ENCODE measurements at regions not wholly inside any gene's neighbourhood (a gene's known extent, or its start where the extent isn't known, plus 50 kb on each side); places are given as distances from the start of the nearest gene placed in this dataset.
"Not testable (repeated sequence)": the region's sequence is repeated elsewhere in the genome, so short reads cannot be mapped to it uniquely, and the experiment has no call there.

DNA sequence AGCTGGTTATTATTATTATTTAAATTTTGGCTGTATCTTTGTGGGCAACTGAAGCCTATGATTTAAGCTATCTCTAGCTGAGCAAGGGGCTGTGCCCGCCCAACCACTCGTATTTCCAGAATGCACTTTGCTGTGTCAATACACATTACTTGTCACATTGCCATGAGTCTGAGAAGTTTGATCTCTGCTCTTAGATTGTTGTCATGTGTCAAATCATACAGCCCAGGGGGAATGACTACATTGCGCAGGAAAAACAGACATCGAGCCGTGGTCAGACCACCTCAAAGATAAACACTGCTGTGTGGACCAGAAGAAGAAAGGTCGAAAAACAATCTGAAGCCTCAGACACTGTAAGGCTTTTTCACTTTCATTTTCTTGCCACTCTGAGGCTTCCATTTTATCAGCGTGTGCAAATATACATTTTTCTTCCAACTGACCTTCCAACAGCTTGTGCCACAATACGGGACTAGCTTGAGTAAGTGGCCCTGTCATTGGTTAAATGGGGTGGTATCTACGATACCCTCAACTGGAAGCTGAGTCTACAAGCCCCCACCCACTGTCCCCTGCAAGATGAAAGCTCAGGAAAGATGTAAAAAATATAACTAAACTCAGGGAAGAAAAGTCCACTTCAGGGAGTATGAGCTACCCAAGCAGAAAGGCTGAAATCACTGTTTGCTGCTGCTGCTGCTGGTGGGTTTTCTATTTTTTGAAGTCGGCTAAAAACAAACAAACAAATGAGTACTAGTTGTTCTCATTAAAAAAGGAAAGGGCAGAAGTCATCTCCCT, 603.0 kb downstream of the BNC2 start:
- DNase-seq (ENCODE audit: extremely low read depth in 1 of 2, low read depth in 1 of 2): no peak

- no peak for DNase-seq (ENCODE audit: extremely low read depth in 1 of 2, low read depth in 1 of 2)
Measured at GRCh38 chr9:16268067-16268881, 602.2 kb downstream of the BNC2 start.

- no peak for DNase-seq (ENCODE audit: extremely low read depth in 1 of 2, low read depth in 1 of 2)
Measured at GRCh38 chr9:16271967-16272366, 598.5 kb downstream of the BNC2 start.

DNA sequence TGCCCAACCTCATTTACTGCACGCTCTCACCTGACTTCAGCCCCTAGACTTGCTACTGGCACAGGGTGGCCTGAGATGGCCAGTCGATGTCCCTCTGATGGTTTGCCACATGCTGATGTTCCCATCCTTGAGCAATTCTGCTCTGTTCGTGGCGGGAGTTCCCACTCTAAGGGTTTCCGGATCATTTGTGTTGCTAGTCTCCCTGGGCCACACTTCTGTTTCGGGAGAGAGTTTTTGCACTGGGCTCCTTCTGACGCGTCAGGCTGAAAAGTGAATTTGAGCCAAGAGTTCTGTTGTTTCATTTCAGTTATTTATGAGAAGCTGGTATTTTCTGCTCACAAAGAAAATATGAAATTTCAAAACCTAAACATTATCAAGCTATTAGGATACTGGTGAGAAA, 597.7 kb downstream of the BNC2 start:
- DNase-seq (ENCODE audit: extremely low read depth in 1 of 2, low read depth in 1 of 2): no peak

DNA sequence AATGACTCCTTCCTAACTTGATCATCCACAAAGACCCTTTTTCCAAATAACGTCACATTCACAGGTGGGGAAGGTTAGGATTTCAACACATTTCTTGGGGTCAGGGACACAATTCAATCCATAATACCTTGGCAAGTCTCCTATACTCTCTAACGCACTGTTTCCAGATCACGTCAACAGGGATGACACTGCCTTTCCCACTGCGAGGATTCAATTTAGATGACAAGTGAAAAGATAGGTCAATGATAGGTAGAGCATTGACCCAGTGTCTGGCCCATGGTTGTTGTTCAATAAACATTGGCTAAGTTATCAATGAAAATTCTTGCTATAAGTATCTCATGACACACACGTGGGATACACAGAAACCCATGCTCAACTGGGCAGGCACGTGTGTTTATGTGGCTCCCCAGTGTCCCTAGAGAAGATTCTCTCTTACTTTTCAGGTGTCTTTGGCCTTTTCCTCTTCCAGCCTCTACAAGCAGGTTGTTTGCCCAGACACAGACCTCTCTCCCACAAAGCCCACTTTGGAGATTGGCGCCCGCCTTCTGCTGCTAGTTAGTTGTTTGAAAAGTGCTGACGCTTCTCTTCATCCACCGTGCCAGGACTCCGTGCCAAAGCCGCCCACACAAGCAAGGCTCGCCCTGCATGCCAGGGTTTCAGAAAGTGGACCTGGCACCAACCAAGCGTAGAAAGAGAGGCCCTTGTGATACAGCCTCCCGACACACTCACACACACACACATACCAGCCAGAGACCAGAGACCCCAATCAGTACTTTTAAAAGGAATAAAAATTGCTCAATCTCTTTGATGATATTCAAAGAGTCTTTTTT, 594.5 kb downstream of the BNC2 start:
- no peak for DNase-seq (ENCODE audit: extremely low read depth in 1 of 2, low read depth in 1 of 2)

GRCh38 chr9:16276866-16277265, 593.6 kb downstream of the BNC2 start:
- no peak for DNase-seq (ENCODE audit: extremely low read depth in 1 of 2, low read depth in 1 of 2)

DNA sequence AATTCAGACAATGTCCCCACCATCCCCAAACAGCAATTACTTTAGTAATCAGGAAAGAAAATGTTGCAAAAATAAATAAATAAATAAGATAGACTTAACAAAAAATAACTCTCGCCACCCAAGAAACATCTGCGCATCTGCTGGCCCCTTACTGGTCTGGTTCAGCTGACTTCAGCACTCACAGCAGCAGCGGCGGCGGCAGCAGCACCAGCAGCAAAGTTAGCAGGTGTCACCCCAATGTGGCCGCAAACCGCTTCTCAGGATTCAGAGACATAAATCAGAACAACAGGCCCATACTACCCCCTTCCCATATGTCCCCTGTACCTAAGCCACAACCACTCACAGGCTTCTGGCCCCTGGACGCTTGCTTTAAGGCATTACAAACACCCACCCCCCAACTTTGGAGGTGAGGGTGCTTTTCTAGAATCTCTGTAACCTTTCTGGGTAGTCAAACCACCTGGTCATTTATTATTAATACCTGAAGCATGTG, 593.0 kb downstream of the BNC2 start:
- no peak for DNase-seq (ENCODE audit: extremely low read depth in 1 of 2, low read depth in 1 of 2)

DNA sequence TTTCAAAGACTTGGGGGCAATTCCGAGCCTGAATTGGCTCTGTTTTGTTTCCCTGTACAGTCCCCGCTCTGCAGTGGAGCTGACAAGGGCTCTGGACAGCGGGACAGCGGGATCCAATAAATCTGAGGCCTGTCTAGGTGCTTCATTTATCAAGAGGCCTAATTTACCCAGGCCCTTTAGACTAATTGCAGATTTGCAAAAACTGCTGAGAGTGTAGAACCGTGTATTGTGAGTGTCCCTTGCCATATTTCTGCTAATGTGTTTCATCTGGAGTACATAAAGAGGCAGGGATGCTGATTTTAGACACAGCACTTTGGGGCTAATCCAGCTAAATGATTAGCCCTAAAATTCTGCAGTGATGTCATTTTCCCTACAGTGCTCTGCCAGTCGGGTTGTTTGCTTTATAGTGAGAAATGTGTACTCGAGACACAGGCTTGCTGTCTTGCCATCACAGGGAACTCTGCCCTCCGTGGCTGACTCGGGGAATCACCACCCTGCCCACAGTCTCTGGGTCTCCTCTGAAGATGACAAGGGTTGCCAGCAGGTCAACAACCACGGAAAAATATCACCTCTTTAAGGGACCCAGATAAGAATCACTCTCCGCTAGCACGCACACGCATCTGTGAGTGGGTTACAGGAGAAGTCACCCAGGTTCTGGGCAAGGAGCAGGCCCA, 592.0 kb downstream of the BNC2 start:
- no peak for DNase-seq (ENCODE audit: extremely low read depth in 1 of 2, low read depth in 1 of 2)

DNA sequence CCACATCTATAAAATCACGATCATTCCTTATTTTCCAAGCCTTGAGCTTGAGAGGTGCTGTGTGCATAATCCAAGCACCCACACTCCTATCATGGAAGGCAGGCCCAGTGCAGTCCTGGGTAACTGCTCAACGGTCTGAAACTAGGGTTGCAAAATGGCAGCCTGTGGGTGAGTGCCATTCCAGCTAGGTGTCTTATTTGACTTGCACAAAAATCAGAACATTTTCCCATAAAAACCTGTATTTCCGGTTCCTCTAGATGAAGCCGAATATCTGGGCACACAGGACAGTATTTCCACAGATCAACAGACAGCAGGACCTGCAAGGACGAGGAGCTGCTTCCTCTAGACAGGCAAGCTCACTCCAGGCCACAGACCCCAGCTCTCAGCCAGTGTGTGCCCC, 588.8 kb downstream of the BNC2 start:
- no peak for DNase-seq (ENCODE audit: extremely low read depth in 1 of 2, low read depth in 1 of 2)

DNA sequence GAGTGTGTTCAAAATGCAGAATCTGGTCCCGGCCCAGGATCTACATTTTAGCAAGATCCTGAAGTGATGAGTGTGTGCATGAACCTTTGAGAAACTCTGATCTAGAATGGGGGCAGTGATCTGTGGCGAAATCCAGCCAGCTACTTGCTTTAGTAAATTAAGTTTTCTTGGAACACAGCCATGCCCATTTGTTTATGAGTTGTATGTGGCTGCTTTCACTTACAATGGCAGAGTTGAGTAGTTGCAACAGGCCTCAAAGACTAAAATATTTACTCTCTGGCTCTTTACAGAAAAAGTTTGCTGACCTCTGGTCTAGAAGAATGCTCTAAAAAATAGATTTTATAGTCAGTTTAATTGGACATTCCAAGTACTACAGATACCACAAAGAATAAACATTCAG, 588.3 kb downstream of the BNC2 start:
- no peak for DNase-seq (ENCODE audit: extremely low read depth in 1 of 2, low read depth in 1 of 2)

DNA sequence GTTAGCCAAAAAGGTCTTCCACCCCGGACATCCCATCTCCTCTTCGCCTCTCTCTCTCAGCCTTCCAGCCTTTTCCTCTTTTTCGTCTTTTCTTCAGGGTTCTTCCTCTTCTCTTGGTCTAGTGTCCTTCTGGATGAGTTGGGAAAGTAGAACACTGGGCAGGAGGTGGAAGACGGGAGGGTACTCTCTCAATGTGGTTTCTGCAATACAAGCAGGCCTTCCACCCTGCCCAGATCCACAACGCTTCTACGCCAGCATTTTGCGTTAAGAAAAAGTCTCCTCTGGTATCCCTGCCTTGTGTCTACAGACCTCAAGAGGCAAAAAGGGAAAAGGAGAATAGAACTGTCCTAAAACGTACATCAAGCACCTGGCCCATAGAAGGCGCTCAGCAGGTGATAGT, 587.8 kb downstream of the BNC2 start:
- no peak for DNase-seq (ENCODE audit: extremely low read depth in 1 of 2, low read depth in 1 of 2)

DNA sequence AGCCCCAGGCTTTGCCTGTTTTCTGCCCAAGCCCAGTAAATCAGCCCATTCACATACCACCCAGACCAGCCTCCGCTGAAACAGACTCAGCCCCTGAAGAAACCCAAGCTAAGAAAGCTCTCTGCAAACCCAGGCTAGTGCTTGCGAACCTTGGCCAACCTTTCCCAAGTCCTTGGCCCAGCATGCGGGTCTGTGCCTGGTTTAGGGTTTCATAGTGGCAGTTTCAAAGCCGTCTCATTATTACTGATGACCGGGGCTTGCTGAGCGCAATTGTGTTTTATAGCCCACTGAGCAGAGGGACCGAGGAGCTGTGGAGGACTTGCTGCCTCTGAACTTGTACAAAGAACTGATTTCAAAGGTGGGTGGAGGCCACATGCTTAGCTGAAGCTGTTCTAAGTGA, 584.3 kb downstream of the BNC2 start:
- no peak for DNase-seq (ENCODE audit: extremely low read depth in 1 of 2, low read depth in 1 of 2)

GRCh38 chr9:16289639-16290038, 580.8 kb downstream of the BNC2 start:
- DNase-seq (ENCODE audit: extremely low read depth in 1 of 2, low read depth in 1 of 2): no peak

DNA sequence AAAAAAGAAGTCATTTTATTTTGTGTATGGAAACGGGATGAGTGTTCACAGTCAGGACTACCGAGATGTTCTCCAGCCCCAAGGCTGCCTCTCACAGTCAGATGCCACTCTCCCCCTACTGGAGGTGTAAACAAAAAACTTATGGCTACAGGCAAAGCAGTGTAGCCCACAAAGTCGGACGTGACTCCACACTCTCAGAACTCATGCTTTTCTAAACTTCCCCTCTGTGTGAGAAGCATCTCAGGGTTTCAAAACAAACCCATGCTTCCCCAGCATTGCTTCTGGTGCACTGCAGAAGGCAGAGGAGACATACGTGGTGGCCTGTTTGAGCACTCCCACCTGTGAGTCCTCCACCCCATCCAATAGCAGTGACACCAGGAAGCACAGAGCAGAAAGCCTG, 580.3 kb downstream of the BNC2 start:
- no peak for DNase-seq (ENCODE audit: extremely low read depth in 1 of 2, low read depth in 1 of 2)

DNA sequence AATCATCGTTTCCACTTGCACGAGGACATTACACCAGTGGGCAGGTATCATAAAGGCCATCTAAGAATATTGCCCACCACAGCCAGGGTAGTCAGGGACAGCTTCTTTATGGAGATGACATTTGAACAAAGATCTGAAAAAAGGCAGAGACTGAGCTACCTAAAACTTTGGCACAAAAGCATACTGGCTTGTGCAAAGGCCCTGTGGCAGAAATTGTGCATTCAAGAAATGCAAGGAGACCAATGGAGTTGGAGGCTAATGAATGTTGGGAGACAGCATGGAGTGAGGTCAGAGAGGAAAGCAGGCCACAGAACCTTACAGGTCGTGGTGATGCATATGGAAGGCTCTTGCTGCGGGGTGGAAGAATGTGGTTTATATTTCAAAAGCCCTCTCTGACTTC, 578.5 kb downstream of the BNC2 start:
- DNase-seq (ENCODE audit: extremely low read depth in 1 of 2, low read depth in 1 of 2): no peak

DNA sequence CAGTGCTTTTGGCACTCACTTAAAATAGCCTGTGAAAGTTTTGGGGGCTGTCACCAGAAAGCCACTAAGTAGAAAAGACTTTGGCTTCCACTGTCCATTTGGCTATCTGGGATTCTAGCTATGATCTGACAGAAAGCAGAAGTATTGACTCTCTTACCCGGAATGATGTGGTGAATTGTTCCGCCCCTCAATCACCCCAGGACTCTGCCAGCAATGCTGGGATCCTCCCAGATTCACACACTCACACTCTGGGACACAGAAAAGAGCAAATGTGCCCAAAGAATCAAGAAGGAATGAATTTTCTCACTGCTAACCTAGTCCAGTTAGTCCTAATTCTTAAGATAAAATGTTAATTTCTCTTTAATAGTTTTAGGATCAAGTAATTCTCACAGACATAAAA, 576.9 kb downstream of the BNC2 start:
- DNase-seq (ENCODE audit: extremely low read depth in 1 of 2, low read depth in 1 of 2): no peak

DNA sequence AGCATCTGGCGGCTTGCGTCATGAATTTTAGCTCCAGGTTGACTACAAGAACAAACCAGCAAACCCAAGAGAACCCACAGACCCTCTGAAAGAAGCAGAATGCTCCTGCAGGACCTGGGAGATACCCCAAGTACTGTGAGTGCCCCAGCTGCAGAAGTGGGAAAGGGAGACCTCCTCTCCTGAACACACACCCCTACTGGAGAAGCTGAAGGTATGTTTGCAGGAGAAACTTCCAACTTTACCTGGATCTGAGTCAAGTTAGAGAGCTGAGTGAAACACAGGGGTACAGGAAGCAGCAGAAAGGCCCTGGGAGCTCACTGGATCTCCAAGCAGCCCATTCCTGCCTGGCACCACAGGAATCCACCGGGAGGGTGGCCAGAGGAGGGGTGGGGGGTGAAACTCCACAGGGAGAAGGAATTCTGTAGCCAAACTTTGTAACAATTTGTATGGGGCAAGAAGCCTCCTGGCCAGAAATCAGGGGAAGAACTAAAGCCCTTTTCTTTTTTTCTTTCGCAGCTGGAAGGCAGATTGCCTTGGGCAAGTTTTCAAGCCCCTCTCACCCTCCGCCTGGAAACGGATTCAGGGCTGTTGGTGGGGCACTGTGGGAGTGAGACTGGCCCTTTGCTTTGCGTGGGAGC, 576.2 kb downstream of the BNC2 start:
- DNase-seq (ENCODE audit: extremely low read depth in 1 of 2, low read depth in 1 of 2): no peak

DNA sequence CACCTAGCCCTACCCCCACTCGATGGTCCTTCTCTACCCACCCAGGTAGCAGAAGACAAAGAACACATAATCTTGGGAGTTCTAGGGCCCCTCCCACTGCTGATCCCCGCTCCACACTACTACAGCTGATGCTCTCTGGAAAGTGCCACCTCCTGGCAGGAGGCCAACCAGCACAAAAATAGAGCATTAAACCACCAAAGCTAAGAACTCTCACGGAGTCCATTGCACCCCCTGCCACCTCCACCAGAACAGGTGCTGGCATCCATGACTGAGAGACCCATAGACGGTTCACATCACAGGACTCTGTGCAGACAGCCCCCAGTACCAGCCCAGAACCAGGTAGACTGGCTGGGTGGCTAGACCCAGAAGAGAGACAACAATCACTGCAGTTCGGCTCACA, 575.5 kb downstream of the BNC2 start:
- DNase-seq (ENCODE audit: extremely low read depth in 1 of 2, low read depth in 1 of 2): not testable (repeated sequence)

GRCh38 chr9:16299368-16299767, 571.1 kb downstream of the BNC2 start:
- DNase-seq (ENCODE audit: extremely low read depth in 1 of 2, low read depth in 1 of 2): not testable (repeated sequence)

DNA sequence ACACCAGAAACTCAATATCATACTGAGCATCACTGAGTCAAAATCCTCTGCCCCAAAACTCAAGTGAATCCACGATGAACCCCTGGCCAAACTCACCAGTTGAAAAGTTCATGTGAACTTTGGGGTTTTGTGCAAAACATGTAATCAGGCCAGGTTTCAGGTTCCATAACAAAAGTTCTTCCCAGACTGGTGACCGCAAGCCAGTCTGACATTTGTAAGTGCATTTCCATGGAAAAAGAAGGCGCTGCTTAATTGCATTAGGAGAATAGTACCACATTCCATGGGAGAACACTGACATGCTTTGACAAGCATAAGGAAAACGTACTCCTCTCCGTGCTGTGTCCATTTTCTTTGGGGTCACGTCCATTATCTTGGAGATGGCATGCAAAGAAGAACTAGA, 567.0 kb downstream of the BNC2 start:
- no peak for DNase-seq (ENCODE audit: extremely low read depth in 1 of 2, low read depth in 1 of 2)
